Activated CD4-positive, alpha-beta T cell treated with anti-CD3 and anti-CD28 coated beads, Interleukin-2, amount 50 U/mL, for 4 hours (primary cell): ENCODE measurements at regions not wholly inside any gene's neighbourhood (a gene's known extent, or its start where the extent isn't known, plus 50 kb on each side); places are given as distances from the start of the nearest gene placed in this dataset.

Experiments
- DNase-seq, 2 experiments: peaks; one replicate each; pipeline ENCODE4 v3.0.0-alpha.2; 2020

DNA sequence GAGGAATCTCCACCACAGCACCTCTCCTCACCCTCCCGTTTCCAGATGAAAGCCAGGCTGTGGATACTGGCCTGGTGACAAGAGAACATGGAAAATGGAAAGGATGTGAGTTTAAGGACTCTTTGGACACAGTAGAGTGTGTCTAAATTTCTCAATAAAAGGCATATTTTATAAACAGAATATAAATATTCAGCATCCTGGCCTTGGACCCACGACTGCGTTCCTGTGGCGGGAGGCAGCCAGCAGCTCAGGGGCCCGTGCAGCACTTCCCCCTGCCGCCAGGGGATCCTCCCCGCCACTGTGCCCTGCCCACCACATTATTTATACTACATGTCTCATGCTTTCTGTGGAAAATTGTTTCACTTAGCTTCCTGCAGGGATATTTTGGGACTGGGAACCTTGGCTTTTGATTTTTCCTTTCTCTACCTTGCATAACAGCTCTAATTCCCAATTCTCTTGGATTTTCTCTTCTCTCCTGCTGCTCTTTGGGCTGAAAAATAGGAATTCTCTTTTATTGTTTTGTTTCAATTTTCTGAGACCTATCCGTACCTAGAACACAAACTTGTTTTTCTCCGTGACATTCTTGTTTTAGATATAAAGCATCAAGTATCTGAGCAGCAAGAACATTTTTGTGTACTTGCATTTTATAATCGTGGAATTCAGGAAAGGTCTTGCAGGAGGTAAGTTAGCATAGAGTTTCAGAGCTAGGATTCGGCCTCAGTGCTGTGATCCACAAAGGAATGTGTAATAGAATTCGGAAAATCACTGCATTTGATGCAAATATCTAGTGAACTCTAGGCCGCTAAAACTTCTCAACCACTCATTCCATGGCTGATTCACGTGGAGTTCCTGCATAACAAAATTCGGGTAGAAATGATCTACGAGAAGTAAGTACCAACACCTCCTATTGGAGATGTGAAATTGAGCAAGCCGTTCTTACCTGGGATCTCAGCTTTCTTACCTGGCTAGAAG is 107.7 kb upstream of the SPATA13 start:
- no peak for DNase-seq

DNA sequence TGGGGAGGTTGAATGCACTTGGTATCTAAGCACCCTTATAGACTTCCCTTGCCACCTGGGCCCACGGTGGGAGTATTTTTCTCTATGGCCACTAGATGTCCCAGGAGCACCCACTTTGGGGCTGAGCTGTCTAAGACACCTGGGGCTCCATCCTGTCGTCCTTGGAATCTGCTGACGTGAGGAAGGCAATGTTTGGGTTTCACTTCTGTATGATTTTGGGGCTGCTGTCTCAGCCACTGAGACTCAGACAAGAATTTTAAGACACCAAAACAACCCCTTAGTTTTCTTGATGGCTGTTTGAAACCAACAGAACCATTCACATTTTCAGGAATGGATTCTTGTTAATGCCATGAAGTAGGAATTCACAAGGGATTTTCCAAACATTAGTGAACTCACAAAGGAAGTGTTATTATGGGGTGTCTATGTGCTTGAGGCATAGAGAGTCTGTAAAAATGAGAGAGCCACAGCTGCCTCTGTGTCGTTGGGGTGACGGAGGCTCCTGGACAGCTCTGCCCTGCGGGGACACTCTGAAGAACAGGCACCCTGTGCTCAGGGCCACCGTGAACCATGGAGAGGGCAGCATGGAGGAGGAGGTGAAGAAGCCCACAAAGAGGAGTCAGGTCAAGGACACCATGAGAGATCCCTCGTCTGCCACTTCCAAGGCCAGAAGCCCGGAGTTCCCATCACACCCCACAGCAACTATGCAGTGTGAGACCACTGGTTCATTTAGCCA is 106.8 kb upstream of the SPATA13 start:
- DNase-seq, result peak; percentile 41 to 51

DNA sequence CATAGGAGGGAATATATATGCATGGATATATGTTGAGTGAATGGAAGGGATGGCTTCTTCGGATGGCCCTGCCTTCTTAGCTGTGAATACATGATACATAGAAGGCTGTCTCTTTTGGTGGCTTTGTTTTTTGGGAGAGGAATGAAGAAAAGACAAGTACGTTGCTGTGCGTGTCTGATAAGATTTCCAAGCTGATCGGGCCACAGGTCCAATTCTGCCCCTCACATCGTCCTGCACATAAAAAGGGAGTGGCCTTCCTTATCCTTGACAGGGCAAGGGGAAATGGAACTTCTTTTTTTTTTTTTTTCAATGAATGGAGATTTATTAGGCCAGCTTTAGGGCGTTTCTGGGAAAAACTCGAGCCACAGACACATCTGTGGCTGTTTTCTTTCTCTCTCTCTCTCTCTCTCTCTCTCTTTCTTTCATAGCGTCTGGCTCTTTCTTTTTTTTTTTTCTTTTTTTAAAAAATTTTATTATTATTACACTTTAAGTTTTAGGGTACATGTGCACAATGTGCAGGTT is 103.8 kb upstream of the SPATA13 start:
- no peak for DNase-seq

DNA sequence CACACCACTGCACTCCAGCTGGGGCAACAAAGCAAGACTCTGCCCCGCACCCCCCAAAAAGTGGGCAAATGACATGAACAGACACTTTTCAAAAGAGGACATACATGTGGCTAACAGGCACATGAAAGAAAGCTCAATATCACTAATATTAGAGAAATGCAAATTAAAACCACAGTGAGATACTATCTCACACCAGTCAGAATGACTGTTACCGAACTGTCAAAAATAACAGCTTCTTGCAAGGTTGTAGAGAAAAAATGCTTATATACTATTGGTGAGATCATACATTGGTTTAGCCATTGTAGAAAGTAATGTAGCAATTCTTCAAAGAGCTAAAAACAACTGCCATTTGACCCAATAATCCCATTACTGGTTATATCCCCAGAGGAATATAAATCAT is 99.5 kb upstream of the SPATA13 start:
- no peak for DNase-seq

GRCh38 chr13:24063281-24063877 is 97.1 kb upstream of the SPATA13 start:
- DNase-seq, result no peak

GRCh38 chr13:24064371-24064770 is 96.1 kb upstream of the SPATA13 start:
- DNase-seq, result no peak

DNA sequence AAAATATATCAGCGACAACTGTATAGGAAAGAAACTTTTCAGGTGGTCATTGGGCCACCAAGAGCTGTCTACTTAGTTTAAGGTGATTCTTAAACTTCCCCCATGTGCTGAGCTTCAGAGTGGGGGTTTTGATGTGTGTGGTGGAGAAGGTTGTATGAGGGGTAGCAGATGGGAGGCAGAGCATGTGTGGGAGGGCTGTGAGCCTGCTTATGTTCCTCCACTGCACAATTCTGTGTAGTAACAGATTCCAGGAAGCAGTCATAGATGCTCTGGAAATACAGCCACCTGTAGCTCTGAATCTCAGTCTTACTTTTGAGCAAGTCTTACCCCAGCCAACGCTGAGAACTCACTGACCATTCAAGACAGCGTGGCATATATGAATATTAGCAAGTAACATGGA is 95.3 kb upstream of the SPATA13 start:
- no peak for DNase-seq

GRCh38 chr13:24066405-24067295 is 93.9 kb upstream of the SPATA13 start:
- no peak for DNase-seq

GRCh38 chr13:24068472-24068871 is 92.0 kb upstream of the SPATA13 start:
- no peak for DNase-seq

DNA sequence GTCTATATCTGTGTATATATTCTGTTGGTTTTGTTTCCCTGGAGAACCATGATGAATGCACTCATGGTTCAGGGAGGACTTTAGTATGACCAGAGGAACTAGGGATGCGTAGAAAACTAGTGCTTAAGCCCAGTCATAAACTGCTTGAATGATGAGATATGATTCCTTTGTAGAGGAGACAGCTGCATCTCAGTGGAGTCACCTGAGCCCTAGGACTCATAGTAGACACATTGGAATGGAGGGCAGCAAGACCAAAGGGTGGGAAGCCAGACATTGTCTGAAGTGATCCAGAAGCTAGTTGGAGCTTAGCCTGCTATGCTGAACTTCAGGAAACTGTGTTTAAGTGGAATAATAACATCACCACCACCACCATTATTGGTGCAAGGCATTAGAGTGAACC is 89.5 kb upstream of the SPATA13 start:
- no peak for DNase-seq

- no peak for DNase-seq
Observed at GRCh38 chr13:24071423-24072075, 89.0 kb upstream of the SPATA13 start.

GRCh38 chr13:24073657-24074056 is 86.9 kb upstream of the SPATA13 start:
- no peak for DNase-seq

GRCh38 chr13:24074678-24075077 is 85.8 kb upstream of the SPATA13 start:
- DNase-seq, result no peak

DNA sequence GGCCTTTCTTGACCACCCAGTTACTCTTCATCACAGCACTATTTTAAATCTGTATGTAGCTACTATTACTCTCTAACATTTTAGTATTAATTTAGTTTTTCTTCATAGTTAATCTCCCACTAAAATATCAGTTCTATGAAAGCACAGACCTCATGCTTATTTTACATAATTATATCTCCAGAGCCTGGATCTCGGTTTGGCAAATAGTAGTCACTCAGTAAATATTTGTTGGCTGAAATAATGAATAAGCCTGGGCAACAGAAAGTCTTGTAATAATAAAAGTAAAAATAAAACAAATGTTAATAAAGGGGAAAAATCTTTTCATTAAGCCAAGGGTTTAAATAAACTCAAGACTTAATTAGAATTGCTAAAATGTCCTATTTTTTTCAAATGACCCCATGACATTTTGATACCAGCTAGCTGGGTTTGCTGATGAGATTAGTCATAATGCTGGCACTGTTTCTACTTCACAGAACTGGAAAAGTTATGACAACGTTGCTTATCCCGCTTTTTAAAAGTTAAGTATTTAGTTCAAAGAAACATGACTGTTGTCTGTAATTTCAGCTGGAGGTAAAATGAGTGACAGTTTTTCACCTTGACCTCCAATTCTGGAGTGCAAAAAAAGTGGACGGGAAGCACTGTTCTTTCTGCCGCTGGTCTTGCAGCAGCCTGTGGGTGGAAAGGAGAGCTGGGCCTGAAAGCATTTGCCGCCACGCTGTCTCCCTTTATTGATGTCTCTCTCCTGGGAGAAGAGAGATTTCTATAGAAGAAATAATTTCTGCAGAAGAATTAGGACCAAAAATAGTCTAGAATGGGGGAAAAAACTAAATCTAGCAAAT is 85.2 kb upstream of the SPATA13 start:
- DNase-seq, result no peak

GRCh38 chr13:24076109-24076508 is 84.4 kb upstream of the SPATA13 start:
- no peak for DNase-seq

DNA sequence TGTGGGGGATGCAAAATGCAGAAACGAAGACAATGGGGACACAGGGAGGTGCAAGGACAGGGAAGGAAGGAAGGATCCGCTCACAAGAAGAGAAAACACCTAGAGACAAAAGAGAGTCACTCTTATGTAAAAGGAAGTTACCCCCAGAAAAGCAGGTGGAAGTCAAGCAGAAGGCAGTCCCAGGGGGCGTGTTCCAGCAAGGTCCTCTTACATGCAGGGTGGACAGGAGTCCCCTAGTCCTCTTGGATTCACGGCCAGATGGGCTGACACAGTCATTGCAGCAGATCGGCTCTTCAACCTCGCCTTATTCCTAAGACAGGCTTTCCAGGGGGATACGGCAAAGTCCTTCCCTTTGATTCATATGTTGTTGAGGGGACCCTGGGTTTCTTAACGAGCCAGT is 83.9 kb upstream of the SPATA13 start:
- no peak for DNase-seq

- DNase-seq, result no peak
Observed at GRCh38 chr13:24080134-24080533, 80.4 kb upstream of the SPATA13 start.

DNA sequence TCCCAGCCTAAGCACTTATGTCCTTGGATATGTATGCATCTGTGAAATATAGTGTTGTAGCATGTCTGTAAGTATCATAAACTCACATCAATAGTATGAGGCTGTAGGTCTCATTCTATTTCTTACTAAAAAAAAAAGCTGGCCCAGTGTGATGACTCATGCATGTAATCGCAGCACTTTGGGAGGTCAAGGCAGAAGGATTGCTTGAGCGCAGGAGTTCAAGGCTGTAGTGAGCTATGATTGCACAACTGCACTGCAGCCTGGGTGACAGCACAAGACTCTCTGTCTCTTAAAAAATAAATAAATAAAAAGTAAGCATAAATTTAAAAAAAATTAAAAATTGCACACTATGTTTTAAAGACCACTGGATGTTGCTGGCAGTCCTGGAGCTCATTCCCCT is 79.1 kb upstream of the SPATA13 start:
- DNase-seq, result no peak

DNA sequence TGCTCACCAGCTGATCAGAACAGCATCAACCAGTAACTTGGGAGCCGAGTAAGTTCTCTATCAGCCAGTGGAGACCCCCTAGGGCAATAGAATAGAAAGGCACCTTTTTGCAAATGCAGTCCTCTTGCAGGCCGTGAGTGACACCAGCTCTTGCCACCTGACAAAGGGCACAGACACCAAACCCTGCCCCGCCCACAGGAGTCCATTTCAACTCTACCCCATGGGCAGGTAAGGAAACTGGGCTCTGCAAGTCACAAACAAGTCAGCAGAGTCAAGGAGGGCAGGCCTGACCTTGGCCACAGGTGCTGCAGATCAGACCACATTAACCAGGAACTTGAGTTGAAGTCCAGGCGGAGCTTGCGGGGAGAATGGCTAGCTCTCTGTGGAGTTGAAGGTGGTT is 77.4 kb upstream of the SPATA13 start:
- no peak for DNase-seq

- DNase-seq, result no peak
Observed at GRCh38 chr13:24083722-24084421, 76.6 kb upstream of the SPATA13 start.
